GM12874 (cell line): ENCODE measurements at regions not wholly inside any gene's neighbourhood (a gene's known extent, or its start where the extent isn't known, plus 50 kb on each side); places are given as distances from the start of the nearest gene placed in this dataset.

Experiments
- CTCF ChIP-seq: IDR thresholded peaks from 2 replicates; pipeline ENCODE4 v1.5.1; 2011; ENCODE audit warnings: low read depth, mild to moderate bottlenecking, control low read depth, low read length, moderate library complexity; ENCODE audit not compliant: insufficient read depth

GRCh38 chr11:21807350-21807749 lies 385.5 kb upstream of the ANO5 start:
- TF ChIP-seq CTCF, result no peak

DNA sequence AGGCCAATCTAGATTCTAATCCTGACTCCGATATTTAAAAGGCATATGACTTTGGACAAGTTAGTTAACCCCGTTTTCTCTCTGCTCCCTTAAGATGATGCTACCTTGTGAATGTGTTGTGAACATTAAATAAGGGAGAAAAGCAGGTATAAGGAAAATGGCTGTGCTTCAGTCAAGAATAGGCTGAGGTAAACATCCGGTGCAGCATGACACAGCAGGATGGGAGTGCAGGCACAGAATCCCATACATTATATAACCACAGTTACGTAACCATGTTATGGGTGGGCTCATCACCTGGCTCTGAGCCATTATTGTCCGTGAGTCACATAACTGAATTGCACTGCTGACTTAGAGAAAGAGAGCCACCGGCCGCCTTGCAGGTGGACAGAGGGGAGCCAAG lies 382.2 kb upstream of the ANO5 start:
- no peak for TF ChIP-seq CTCF

DNA sequence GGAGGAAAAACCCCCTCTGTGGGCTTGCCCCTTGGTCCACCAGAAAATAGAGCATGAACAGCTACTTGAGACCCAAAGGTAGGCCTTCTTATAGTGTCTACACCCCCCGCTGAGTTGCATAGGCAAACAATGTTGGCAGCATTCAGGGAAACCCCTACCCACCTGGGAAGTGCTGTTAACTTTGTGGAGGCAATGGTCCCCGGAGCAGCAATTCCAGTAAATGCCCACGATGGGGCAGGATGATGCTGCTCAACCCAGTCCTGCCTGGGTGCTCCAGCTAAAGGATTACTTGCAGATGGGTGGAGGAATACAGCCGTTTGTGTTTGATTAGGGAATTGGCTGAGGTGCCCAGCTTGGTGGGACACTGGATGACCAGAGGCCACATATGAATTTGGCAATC lies 381.3 kb upstream of the ANO5 start:
- no peak for TF ChIP-seq CTCF

GRCh38 chr11:21814169-21814568 lies 378.7 kb upstream of the ANO5 start:
- TF ChIP-seq CTCF, result no peak

DNA sequence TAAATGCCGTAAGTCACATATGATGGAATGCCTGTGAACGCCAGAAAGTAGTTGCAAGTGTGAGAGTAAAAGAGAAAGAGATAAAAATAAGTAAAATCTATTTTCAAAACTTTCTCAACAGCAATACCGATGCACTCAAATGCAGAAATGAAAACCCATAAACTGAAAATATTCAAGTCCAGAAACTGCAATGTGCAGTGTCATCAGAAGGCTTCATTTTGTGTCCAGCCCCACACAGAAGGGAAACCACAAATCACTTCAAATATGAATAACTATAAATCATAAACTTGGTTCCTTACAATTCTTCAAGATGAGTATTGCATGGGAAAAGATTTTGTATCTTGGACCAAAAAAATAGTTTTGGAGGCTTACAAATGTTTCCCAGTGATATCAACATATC lies 375.2 kb upstream of the ANO5 start:
- no peak for TF ChIP-seq CTCF

GRCh38 chr11:21820176-21820575 lies 372.7 kb upstream of the ANO5 start:
- TF ChIP-seq CTCF, result no peak

GRCh38 chr11:21825127-21825526 lies 367.8 kb upstream of the ANO5 start:
- TF ChIP-seq CTCF, result no peak

DNA sequence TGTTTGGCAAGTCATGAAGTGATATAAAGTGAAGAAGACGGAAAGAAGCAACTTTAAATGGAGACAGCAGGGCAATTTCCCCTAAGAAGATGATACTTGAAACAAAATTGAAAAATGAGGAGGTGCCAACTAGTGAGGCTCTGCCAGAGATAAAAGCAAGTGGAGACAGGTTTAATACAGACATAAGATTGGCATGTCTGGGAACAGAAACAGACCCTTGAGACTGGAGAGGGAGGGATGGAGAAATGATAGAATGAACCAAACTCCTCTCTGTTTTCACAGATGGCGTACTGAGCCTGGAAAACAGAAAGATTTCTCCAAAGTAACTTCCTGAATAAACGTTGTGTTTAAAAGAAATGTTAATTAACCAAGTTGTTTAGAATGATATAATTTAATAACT lies 354.5 kb upstream of the ANO5 start:
- TF ChIP-seq CTCF, result no peak
